ENCODE measurements at regions not wholly inside any gene's neighbourhood (a gene's known extent, or its start where the extent isn't known, plus 50 kb on each side); places are given as distances from the start of the nearest gene placed in this dataset.
"Not testable (repeated sequence)": the region's sequence is repeated elsewhere in the genome, so short reads cannot be mapped to it uniquely, and the experiment has no call there.

DNA sequence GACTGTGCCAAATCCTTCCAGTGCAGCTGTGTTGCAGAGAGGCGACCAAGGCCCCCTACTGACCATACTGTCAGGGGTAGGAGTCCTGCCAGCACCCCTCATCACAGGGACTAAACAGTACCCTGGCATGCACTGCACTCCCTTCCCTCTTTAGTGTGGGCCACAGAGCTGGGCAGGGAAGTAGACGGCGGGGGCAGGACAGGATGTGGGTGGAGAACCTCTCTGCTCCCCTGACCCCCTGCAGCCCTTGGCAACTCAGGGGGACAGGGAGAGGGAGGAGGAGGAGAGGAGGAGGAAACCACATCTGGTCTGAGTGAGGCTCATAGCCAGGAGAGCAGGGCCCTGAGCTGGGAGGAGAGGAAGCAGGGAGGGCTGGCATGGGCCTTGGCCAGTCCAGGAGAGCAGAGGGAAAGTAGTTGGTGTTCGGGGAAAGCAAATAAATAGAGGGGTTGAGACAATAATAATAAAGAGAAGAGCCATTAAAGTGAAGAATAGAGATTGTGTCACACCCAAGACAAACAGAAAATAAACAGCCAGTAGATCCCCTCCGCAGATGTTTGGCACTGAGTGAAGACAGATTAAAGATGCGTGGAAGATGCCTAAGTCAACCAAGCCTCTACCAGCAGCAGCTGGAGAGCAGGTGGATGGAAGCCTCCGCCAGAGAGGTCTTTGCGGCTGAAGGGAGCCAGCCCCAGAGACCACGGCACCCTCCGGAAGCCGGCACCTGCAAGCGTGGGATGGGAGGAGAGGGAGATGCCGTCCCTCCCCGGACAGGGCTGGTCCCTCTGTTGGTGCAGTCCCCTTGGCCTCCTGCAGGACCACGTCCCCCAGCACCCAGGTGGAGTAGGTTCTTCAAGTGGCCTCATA is 61.5 kb downstream of the RPUSD4 start:
- no peak for DNase-seq (ENCODE audit: low spot score)

DNA sequence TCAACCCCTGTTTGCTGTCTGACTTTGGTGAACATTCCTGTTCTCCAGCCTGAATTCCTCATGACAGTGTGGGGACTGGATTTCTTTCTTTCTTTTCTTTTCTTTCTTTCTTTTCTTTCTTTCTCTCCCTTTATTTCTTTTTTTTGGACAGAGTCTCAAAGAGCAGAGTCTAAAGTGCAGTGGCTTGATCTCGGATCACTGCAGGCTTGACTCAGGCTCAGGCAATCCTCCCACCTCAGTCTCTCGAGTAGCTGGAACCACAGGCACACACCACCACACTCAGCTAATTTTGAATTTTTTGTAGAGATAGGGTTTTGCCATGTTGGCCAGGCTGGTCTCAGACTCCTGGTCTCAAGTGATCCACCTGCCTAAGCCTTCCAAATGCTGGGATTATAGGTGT is 63.1 kb downstream of the RPUSD4 start:
- DNase-seq (ENCODE audit: low spot score): no peak

DNA sequence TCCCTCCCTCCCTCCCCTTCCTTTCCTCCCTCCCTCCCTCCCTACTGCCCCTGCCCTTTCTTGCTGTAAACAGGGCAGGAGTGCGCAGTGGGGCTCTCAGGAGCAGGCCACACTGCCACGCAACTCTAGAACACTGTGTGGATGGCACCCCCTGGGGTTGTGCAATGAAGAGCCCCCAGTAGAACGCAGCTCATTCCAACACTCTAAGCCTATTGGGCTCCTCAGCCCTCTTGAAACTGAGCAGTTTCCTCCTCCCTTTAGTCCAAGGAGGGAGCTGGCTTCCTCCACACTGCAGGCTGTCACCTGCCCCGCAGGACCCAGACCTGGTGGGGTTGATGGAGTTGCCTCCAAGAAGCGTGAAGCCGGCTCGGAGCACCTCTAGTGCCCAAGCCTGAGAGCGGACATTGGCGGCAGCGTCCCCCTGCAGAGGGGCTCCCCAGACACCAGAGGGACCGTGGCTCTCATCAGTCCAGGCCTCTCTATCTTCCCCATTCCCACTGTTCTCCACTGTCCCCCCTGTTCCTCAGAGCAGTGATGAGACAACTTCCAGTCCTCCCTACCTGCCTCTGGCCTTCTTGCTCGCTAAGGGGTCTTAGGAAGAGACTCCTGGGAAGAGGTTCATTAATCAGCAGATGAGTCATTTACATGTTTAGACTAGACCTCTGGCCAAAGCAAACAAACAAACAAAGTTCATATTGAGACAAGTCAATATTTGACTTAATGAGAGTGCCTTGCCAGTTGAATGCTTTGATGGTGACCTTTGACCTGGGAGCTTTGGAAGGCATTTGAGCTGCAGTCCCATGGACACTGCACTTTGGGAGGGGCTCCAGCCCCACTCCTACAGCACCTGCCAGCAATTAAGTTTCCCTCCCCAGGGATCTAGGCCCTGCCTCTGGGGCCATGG is 64.0 kb downstream of the RPUSD4 start:
- peak; percentile 45 for DNase-seq (ENCODE audit: low spot score)

DNA sequence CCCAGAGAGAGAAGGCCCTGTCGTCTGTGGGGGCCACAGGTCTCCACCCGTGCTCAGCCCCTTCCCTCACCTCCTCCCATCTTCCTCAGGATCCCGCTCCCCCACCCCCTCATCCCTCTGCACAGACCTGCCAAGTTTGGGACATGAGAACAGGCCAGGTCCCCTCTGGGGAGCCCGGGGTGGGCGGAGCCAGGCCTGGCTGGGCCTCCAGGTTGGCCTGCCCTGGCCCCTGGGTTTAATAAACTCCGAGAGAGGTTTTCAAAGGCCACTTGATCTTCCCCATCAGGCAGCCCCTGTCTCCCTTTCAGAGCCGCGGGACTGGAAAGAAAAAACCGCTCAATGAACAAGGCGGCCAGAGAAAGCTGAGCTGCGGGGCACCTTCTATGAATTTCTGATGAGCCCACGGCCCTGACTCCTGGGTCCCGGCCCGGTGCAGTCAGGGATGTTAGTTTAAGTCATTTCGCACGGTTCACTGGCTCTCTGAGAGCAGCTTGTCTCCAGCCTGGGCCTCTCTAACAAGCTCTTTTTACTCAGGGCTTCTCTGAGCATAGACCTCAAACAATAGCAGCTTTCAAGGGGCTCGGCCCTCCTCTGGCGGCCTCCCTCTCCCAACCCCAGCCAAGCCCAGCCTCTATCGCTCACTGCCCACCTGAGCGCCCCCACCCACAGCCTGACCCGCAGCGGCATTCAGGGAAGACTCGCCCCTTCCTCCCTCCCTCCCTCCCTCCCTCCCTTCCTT is 64.8 kb downstream of the RPUSD4 start:
- DNase-seq (ENCODE audit: low spot score): no peak

DNA sequence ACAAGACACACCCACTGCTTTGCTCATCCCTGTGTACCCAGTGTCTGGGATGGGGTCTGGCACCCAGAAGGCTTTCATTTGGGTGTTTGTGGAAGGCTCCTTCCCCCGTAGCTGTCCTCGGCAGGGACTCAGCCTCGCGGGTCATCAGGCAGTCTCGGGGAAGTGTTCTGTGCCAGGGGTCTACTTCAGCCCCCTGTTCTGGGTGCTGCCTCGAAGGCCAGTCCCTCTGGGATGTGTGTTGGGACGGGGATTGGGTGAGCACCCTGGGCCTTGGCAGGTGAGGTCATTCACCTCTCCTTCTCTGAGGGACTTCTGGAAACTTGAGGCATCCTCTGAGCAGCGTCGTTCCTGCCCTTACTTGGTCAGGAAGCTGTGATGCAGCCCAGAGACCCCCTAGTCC is 65.5 kb downstream of the RPUSD4 start:
- DNase-seq (ENCODE audit: low spot score): no peak

DNA sequence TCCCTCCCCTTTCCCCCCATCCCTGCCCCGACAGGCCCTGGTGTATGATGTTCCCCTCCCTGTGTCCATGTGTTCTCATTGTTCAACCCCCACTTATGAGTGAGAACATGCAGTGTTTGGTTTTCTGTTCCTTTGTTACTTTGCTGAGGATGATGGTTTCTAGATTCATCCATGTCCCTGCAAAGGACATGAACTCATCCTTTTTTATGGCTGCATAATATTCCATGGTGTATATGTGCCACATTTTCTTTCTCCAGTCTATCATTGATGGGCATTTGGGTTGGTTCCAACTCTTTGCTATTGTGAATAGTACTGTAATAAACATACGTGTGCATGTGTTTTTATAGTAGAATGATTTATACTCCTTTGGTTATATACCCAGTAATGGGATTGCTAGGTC is 68.0 kb downstream of the RPUSD4 start:
- not testable (repeated sequence) for DNase-seq (ENCODE audit: low spot score)

DNA sequence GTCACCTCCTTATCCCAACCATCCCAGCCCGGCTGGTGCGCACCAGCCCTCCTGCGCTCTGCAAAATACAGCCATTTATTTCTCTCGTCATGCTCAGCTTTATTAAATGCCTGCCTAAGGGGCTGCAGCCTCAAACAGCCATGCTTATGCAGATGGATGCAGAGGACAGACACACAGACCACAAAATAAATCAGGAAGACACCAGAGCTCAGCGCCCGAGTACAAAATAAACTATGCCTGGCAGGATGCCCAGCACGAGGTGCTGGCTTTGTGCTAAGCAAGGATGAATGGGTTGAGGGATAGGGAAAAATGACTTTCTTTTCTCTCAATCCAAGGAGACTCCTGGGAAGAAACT is 70.5 kb downstream of the RPUSD4 start:
- DNase-seq (ENCODE audit: low spot score): peak; percentile 49

DNA sequence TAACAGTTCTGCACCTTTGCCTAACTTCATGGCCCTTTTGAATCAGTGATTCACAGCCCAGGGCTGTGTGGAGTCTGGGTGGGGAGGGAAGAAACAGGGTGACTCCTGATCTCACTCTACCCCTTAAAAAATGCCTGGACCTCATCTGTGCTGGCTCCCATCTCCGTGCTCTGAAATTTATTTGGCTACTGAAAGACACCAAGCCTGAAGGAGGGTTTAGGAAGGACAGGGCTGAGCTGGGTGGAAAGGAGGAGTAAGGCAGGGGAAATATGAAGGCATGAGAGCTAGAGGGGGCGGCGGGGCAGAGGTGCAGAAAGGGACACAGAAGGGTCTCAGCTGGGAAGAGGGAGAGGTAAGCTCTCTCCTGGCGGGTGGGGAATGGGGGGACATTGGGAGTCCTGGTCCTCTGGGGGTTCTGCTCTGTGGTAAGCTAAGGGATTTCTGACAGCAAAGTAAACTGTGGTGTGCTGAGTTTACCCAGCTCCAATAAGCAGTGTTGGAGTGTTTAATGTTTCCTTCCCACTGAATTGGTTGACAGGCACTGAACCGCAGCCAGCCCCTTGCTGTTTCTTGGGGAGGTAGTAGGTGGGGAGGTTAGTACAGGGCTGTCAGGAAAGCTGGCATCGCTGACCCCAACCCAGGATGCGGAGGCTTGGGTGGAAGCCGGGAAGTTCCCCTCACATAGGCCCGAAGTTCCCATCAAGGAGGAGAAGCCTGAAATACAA is 71.1 kb downstream of the RPUSD4 start:
- no peak for DNase-seq (ENCODE audit: low spot score)

DNA sequence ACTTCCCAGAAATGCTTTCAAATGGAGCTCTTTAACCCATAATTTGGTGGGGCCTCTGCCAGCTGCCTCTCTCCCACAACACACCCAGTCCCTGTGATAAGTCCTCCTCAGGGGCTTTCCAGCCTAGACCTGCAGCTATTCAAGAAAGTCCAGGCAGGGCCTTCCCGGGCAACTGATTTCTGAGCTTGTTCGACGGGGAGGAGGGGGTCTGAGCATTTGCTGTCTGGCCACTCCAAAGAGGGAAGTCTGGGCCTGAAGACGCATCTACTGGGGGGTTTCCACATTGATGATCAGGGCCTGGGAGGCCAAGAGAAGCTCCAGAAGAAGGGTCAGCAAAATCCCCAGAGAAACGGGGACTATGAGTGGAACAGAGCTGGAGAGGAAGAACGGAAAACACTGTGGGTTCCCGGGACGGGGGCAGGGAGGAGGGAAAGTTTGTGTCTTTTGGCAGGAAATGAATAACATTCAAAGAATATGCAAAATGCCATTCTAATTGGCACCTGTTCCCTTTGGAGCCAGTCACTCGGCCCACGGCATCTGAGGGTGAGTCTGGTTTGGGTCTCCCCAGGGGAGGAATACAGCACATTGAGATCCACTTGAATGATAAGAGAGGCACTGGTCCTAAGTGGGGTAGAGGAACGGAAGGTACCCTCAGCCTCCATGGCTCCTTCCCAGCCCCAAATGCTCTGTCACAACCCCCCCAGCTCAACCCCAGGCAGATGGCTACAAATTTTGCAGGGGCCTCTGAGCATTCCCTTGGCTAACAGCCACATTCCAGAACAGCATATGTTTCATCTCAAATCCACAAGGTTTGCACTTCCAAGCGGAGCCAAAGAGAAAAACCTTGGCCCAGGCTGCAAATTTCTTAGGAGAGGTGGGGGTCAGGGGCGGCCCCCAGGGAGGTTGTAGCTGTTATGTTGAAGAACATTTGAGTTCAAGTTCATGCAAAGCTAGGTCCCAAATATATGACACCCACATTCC is 72.0 kb downstream of the RPUSD4 start:
- no peak for DNase-seq (ENCODE audit: low spot score)

DNA sequence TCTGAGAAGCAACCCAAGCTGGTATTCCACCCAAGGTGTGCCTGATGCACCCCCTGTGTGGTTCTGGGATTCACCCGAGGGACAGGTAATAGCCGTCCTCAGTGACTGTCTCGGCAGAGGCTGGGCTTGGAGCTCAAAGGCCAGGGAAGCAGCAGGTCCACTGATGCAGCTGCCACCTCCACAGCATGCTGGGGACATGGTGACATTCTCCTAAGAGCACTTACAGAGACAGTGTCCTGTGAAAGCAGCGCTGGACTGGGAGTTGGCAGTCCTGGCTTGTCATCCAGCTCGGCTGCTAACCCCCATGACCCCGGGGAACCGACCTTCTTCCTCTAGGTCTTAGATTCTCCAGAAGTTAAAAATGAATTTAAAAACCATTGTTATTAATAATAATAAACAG is 72.8 kb downstream of the RPUSD4 start:
- no peak for DNase-seq (ENCODE audit: low spot score)

DNA sequence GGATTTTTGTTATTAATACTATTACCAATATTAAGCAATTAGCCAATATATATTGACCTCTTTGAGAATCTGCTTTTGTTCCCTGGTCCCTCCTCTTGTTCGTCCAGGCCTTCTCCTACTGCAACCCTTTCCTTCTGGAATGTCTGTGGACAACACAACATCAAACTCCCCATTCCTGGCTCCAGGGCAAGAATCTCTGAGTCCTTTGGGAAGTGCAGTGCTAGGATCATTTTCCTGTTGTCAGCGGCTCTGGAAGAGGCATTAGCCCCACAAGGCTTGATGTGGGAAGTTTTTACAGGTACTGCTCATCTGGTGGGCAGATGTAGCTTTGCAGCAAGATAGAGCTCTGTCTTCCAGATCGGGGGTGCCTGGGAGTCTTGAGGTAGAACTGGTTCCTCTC is 74.3 kb downstream of the RPUSD4 start:
- DNase-seq (ENCODE audit: low spot score): no peak

DNA sequence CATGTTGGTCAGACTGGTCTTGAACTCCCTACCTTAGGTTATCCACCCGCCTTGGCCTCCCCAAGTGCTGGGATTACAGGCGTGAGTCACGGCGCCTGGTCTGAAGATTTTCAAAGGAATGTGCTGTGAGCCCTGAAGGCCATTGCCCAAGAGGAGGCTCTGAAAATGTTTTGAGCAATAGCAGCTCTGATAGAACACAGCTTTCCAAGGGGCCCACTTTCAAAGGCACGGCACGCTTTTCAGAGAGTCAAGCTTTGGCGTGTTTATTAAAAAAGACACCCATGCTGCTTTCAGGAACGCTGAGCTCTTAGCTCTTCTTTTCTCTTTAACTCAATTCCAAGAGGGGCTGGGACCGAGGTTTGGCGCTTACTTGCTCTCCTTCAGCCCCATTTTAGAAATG is 73.8 kb upstream of the CDON start:
- DNase-seq (ENCODE audit: low spot score): no peak

DNA sequence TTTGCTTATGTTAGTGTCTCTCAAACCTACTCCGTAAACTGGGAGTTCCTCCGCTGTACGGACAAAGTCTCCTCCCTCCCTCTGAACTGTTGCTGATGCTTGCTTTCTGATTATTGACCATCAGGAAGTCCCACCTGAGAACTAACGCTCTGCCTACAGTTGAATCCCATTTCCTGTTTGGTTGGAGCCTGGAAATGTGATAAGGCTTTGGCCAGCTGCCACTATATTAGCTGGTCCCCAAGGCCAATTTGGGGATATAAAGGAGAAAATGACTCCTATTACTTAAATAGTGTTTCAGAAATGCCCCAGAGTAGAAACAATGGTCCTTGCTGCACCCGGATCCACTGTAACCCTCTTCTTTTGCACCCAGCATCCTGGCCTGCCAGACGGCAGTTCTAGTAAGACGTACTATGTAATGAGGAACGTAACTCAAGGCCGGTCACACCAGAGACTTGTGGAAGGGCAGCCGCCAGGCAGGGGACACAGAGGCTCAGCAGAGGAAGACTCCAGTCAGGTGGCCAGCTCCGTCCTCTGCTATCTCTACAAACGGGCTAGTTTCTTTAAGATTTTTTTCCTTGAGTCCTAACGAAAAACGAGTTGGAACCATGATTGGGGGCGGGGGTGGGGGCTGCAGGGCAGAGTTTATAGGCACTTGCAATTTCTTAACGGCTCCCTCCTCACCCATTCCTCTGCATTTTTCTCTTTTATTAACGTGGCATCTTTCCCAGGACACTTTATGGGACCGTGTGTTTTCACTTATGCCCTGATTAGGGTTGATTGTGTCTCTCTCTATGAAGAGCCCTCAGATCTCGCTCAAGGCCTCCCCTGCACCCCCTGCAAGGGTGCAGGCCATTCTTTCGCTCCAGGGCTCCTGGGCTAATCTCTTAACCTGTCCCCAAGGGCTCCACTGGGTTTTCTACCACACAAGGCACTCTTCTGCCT is 72.8 kb upstream of the CDON start:
- no peak for DNase-seq (ENCODE audit: low spot score)

DNA sequence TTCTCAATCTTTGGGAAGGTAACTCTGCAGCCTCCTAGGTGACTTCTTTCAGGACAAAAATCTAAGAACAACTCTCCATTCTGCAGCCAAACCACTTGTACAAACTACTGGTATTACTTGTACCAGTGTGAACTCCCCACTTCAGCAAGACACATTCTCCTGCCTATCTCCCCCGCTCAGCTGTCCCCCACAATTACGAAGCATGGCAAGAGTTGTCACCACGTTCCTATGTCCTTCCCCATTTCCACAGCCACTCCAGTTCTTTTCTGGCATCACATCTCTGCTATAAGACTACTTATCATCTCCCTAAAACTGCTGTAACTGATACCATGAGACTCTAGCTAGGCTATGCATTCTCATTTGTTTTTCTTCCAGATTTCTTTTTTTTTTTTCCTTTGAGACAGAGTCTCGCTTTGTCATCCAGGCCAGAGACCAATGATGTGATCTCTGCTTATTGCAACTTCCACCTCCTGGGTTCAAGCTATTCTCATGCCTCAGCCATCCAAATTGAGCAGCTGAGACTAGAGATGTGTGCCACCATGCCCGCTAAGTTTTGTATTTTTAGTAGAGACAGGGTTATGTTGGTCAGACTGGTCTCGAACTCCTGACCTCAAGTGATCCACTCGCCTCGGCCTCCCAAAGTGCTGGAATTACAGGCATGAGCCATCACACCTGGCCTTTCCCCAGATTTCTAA is 71.9 kb upstream of the CDON start:
- no peak for DNase-seq (ENCODE audit: low spot score)

DNA sequence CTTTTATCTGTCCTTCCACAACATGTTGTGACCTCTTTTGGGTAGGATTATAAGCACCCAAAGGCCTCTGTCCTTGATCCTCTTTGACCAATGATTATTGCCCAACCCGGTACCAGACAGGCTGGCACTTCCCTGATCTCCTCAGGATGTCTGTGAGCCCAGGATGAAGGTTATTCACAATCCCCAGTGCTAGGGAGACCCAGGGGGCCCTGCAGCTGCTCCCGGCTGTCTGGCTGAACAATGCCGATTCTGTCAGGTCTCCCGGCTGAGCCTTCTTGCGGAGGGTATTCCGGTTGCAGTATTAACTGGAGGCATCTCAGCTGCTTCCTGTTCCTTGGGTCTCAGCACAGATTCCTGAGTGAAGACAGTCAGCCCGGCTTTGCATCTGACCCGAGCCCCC is 71.2 kb upstream of the CDON start:
- DNase-seq (ENCODE audit: low spot score): no peak

DNA sequence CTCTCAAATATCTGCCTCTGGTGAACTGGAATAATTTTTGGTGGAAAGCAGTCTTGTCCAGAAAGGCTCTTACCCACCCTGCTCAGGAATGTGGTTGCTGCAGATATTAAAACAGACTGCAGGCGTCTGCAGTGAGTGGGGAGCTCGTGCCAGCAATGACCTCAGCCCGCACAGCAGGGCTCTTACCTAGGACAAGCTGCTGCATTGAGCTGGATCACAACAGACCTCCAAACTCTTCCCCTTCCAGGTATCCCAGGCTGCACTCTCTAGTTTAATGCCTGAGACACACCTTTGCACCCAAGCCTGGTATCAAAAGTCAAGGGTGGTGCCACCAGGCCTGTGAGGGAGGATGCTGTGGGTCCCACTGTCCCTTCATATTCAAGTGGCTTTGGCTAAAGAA is 69.7 kb upstream of the CDON start:
- peak; percentile 84 for DNase-seq (ENCODE audit: low spot score)

DNA sequence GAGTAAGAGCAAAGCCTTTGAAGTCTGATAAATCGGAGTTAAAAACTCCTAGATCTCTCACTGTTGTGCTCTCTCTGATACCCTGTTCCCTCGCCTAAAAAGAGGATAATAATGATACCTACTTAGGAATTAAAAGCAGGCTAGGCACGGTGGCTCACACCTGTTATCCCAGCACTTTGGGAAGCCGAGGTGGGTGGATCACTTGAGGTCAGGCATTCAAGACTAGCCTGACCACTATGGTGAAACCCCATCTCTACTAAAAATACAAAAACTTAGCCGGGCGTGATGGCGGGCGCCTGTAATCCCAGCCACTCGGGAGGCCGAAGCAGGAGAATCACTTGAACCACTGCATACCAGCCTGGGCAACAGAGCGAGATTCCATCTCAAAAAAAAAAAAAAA is 68.1 kb upstream of the CDON start:
- DNase-seq (ENCODE audit: low spot score): not testable (repeated sequence)
